GM20000 (cell line): ENCODE measurements at regions not wholly inside any gene's neighbourhood (a gene's known extent, or its start where the extent isn't known, plus 50 kb on each side); places are given as distances from the start of the nearest gene placed in this dataset.

Experiments
- DNase-seq: peaks from one replicate; pipeline ENCODE4 v3.0.0; 2012; ENCODE audit warnings: low spot score
- CTCF ChIP-seq: IDR thresholded peaks from 2 replicates; pipeline ENCODE4 v1.5.1; 2012; ENCODE audit warnings: mild to moderate bottlenecking, control low read depth; ENCODE audit errors: extremely low read depth, missing control alignments

GRCh38 chr2:223523551-223524001, 78.6 kb downstream of the SCG2 start:
- DNase-seq, result no peak
- no peak for TF ChIP-seq CTCF

DNA sequence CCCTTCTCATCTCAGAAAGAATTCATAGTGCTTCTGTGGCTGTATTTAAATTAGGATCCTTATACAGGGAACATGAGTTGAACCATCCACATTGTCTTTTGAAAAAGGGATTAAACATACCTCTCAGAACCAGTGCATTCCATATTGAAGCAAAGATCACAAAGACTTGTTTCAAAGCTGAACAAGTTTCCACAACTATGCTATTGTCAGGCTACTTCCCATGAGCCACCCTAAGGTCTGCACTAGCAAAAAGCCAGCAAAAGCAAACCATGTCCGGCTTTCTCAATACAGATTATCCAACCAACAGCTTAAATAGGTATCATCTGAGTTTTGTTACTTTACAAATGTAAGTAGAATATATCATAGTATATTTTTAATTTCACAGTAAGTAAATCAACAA, 78.1 kb downstream of the SCG2 start:
- no peak for DNase-seq
- TF ChIP-seq CTCF, result no peak

GRCh38 chr2:223526106-223526505, 76.1 kb downstream of the SCG2 start:
- no peak for TF ChIP-seq CTCF
- no peak for DNase-seq

DNA sequence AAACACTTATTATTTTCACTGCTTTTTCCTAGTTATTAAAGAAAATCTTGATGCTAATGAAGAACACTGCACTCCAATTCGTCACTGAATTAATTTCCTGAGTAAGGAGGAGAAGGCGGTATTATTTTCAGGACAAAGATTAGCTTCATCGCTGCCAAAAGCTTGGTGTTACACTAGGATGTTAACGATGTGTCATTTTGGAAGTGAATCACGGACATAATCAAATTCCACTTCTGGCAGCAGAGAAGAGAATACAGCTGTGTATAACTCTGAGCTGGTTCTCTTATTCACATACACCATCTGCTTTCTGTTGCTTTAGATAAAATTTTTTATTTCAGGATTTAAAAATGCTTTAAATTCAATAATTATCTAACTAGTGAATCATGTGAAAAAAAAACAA, 74.1 kb downstream of the SCG2 start:
- TF ChIP-seq CTCF, result no peak
- DNase-seq, result no peak

DNA sequence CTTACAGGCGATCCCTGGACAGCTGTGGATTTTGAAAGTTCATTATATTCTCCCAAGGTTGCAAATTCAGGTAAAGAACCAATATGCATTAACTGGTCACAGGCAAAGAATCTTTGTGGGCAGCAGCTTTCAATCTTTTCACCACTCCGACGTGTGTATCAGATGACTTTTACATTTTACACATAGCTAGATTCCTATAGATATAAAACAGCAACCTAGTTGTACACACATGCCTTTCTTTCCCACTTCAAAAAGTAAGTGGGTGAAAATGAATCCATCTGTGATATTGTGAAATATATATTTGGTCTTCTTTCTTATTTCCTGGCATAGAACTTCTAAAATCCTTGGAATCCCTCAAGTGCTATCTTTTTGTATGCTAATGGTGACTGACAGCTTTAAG, 72.5 kb downstream of the SCG2 start:
- no peak for TF ChIP-seq CTCF
- no peak for DNase-seq

DNA sequence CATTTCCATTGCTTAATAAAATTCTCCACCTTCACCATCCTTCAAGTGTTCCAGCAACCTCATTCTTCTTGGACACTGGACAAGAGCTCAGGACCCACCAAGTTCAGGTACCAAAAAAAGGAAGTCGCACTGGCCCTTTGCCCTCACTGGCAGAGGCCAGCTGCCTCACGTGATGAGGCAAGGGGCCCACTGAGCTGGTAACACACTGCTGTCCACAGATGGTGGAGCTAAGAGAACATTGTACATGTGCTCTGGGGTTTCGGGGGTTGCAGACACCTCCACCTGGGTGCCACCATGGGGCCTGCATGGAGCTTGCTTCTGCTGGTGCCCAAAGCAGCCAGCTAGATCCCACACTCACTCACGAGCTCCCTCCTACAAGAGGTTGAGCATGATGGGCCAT, 71.3 kb downstream of the SCG2 start:
- DNase-seq, result no peak
- no peak for TF ChIP-seq CTCF

DNA sequence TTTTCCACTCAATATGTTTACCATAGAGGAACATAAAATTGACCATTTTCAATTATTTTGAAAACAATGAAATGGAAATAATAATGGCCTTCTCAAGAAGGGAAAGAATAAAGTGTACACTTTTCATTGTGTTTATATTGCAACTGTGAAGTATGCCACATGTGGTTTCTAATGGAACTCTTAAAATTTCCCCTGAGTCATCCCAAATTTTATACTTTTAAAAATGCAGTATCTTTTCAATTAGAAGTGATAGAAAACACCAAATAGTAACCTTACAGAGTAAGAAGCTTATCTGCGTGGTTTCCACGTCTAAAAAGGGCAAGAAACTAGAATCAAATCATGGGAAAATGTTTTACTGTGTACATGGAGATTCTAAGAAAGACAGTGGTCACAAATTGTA, 70.0 kb downstream of the SCG2 start:
- no peak for DNase-seq
- no peak for TF ChIP-seq CTCF
